Activated B cell treated with CpG ODN at 0.5 μM for 24 hours (primary cell): ENCODE measurements at regions not wholly inside any gene's neighbourhood (a gene's known extent, or its start where the extent isn't known, plus 50 kb on each side); places are given as distances from the start of the nearest gene placed in this dataset.

Experiments
- ATAC-seq: fragments of 200-7000 bp; cut with Tn5 transposase; one replicate; pipeline ENCODE4 v1.10.0; 2021; ENCODE audit warnings: low read depth, mild to moderate bottlenecking, moderate library complexity
- CTCF ChIA-PET: fragments of 350-600 bp; sonication (Branson Sonifier 250); formaldehyde crosslinking; loops from one replicate; lab custom pipeline; 2021; ENCODE audit warnings: antibody characterized with exemption; lab: Charles Lee
- POLR2A ChIA-PET: fragments of 350-600 bp; sonication (Branson Sonifier 250); formaldehyde crosslinking; loops from one replicate; lab custom pipeline; 2021; ENCODE audit warnings: antibody characterized with exemption; lab: Charles Lee
- DNase-seq: peaks from one replicate; pipeline ENCODE4 v3.0.0; 2022
- H3K27ac Mint-ChIP-seq: one replicate; pipeline ENCODE4 v1.8.0; 2020; ENCODE audit warnings: mixed read lengths
- H3K27me3 Mint-ChIP-seq: one replicate; pipeline ENCODE4 v1.8.0; 2021; ENCODE audit warnings: mixed read lengths
- H3K36me3 Mint-ChIP-seq: one replicate; pipeline ENCODE4 v1.8.0; 2021; ENCODE audit warnings: low read depth, mixed read lengths
- H3K4me1 Mint-ChIP-seq: one replicate; pipeline ENCODE4 v1.8.0; 2021; ENCODE audit warnings: mixed read lengths
- H3K4me3 Mint-ChIP-seq: one replicate; pipeline ENCODE4 v1.8.0; 2020; ENCODE audit warnings: mild to moderate bottlenecking, mixed read lengths
- H3K9me3 Mint-ChIP-seq: one replicate; pipeline ENCODE4 v1.8.0; 2020; ENCODE audit warnings: mixed read lengths
- CTCF ChIP-seq: fragments of 200-600 bp; IDR thresholded peaks from one replicate; pipeline ENCODE4 v1.8.0; 2022; ENCODE audit warnings: antibody characterized with exemption, mild to moderate bottlenecking
- intact Hi-C: fragments of 100-400 bp; cut with micrococcal nuclease; formaldehyde crosslinking; loops from one replicate; pipeline ENCODE4 v1.15.1; 2024

- ChIA-PET POLR2A (no interaction called here), CTCF (no interaction called here)
- ATAC-seq (no peak), DNase-seq (no peak)
- Mint-ChIP-seq H3K4me3 (no peak overlapping the region), H3K9me3 (no peaks in the 10 kb centered on the region), H3K4me1 (no peaks in the 10 kb centered on the region), H3K27me3 (no peaks in the 10 kb centered on the region), H3K27ac (no peak overlapping the region), H3K36me3 (no peaks in the 10 kb centered on the region)
- no peak for TF ChIP-seq CTCF
- intact Hi-C loops: no loop called here
These were observed 92.9 kb upstream of the EGFLAM start for GRCh38 chr5:38165435-38165834.

GRCh38 chr5:38164776-38165399 lies 93.5 kb upstream of the EGFLAM start:
- Mint-ChIP-seq H3K4me3 (no peak overlapping the region), H3K4me1 (no peaks in the 10 kb centered on the region), H3K36me3 (no peaks in the 10 kb centered on the region), H3K9me3 (no peaks in the 10 kb centered on the region), H3K27ac (no peak overlapping the region), H3K27me3 (no peaks in the 10 kb centered on the region)
- ChIA-PET CTCF (no interaction called here), POLR2A (no interaction called here)
- no peak for TF ChIP-seq CTCF
- intact Hi-C loops: no loop called here
- DNase-seq (no peak), ATAC-seq (no peak)

- no peak overlapping the region for H3K27ac Mint-ChIP-seq
- H3K4me1 Mint-ChIP-seq: no peaks in the 10 kb centered on the region
- intact Hi-C loops: no loop called here
- no peaks in the 10 kb centered on the region for H3K27me3 Mint-ChIP-seq
- POLR2A ChIA-PET: no interaction called here
- CTCF ChIA-PET: no interaction called here
- H3K36me3 Mint-ChIP-seq: no peaks in the 10 kb centered on the region
- DNase-seq: no peak
- H3K4me3 Mint-ChIP-seq: no peak overlapping the region
- no peak for ATAC-seq
- no peaks in the 10 kb centered on the region for H3K9me3 Mint-ChIP-seq
- no peak for TF ChIP-seq CTCF
These were observed 94.6 kb upstream of the EGFLAM start for GRCh38 chr5:38163636-38164237.

GRCh38 chr5:38162625-38163024 lies 95.7 kb upstream of the EGFLAM start:
- H3K4me3 Mint-ChIP-seq: no peak overlapping the region
- no peaks in the 10 kb centered on the region for H3K4me1 Mint-ChIP-seq
- ATAC-seq: no peak
- intact Hi-C loops: no loop called here
- H3K9me3 Mint-ChIP-seq: no peaks in the 10 kb centered on the region
- ChIA-PET CTCF (no interaction called here), POLR2A (no interaction called here)
- no peaks in the 10 kb centered on the region for H3K36me3 Mint-ChIP-seq
- TF ChIP-seq CTCF: no peak
- DNase-seq: no peak
- no peaks in the 10 kb centered on the region for H3K27me3 Mint-ChIP-seq
- H3K27ac Mint-ChIP-seq: no peak overlapping the region

DNA sequence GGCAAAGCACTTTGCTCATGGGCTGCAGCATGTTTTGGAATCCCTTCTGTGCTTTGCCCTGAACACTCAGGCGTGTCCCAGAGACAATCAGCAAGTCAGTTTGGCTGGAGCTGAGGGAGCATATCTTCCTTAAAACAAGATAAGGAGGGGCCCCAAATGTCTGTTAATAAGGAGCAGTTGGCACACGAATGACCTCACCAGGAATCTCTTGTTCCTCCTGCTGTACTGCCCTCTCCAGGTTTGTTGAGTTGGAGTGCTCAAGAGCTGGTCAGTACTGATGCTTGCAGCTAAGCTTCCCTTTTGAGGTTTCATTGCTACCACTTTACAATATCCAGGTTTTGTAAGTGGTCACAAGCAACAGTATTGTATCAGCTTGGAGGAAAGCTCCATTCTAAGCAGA lies 101.3 kb upstream of the EGFLAM start:
- ChIA-PET POLR2A (no interaction called here), CTCF (no interaction called here)
- Mint-ChIP-seq H3K27ac (no peak overlapping the region), H3K27me3 (peaks cover 6% of the 10 kb centered on the region), H3K9me3 (no peaks in the 10 kb centered on the region), H3K4me3 (no peak overlapping the region), H3K36me3 (no peaks in the 10 kb centered on the region), H3K4me1 (no peaks in the 10 kb centered on the region)
- intact Hi-C loops: no loop called here
- no peak for TF ChIP-seq CTCF
- DNase-seq (no peak), ATAC-seq (no peak)
